Sigmoid colon (tissue), 6 donors: ENCODE measurements at regions not wholly inside any gene's neighbourhood (a gene's known extent, or its start where the extent isn't known, plus 50 kb on each side); places are given as distances from the start of the nearest gene placed in this dataset.

Source experiments
- DNase-seq: peaks from one replicate; pipeline ENCODE4 v3.0.0-alpha.2; 2019
- H3K27ac ChIP-seq, 4 donors: fragments of 200-600 bp; sonication (generic); one replicate each; pipeline ENCODE4 v1.5.1; 2016 to 2019; ENCODE audit warnings: mild to moderate bottlenecking in 1 of 4
- H3K27me3 ChIP-seq, 3 donors: fragments of 200-600 bp; sonication (generic); one replicate each; pipeline ENCODE4 v1.5.1; 2019; ENCODE audit warnings: mild to moderate bottlenecking in 1 of 3
- H3K36me3 ChIP-seq, 4 donors: fragments of 200-600 bp; sonication (generic); one replicate each; pipeline ENCODE4 v1.5.1; 2016 to 2019
- H3K4me1 ChIP-seq, 4 donors: fragments of 200-600 bp; sonication (generic); one replicate each; pipeline ENCODE4 v1.5.1; 2017 to 2019
- H3K4me3 ChIP-seq, 4 donors: fragments of 200-600 bp; sonication (generic); one replicate each; pipeline ENCODE4 v1.5.1; 2017 to 2019; ENCODE audit warnings: mild to moderate bottlenecking in 2 of 4, moderate library complexity in 1 of 4
- H3K9me3 ChIP-seq, 4 donors: fragments of 200-600 bp in 3 of 4; sonication (generic) in 3 of 4; one replicate each; pipeline versions ENCODE4 v1.5.1 to v1.6.1; 2013 to 2019
- EP300 ChIP-seq, 4 donors: sonication (generic); formaldehyde crosslinking; IDR thresholded peaks; one replicate each; pipeline ENCODE4 v1.6.1; 2017; ENCODE audit warnings: antibody characterized with exemption in 4 of 4
- POLR2A ChIP-seq, 2 donors: fragments of 450-650 bp; IDR thresholded peaks; one replicate each; pipeline ENCODE4 v1.6.1; 2016; ENCODE audit warnings: antibody characterized with exemption in 2 of 2, mild to moderate bottlenecking in 2 of 2, moderate library complexity in 2 of 2
- POLR2AphosphoS5 ChIP-seq, 4 donors: sonication (generic); formaldehyde crosslinking; IDR thresholded peaks; one replicate each; pipeline ENCODE4 v1.6.1; 2017; ENCODE audit warnings: antibody characterized with exemption in 4 of 4
- WGBS, 2 donors: extraction: QIAGEN DNeasy Blood & Tissue Kit; methylation state at CpG; one replicate each; pipeline ENCODE4 v1.1.7; 2013; 5-methylcytosine and 5-hydroxymethylcytosine counted together
- intact Hi-C: fragments of 100-400 bp; cut with DNase I; formaldehyde crosslinking; loops from one replicate; pipeline ENCODE4 v1.15.1; 2023
- TF ChIP-seq, protein P1 (sequence below), 4 experiments: fragments of 450-650 bp in 3 of 4; fragments of 200-600 bp in 1 of 4; IDR thresholded peaks; one replicate each; pipeline ENCODE4 v1.5.1; 2016 to 2019; ENCODE audit warnings: antibody characterized with exemption in 4 of 4, mild to moderate bottlenecking in 3 of 4, moderate library complexity in 2 of 4
- donor health status: healthy with polysubstance abuse.
- donor health status: healthy.

DNA sequence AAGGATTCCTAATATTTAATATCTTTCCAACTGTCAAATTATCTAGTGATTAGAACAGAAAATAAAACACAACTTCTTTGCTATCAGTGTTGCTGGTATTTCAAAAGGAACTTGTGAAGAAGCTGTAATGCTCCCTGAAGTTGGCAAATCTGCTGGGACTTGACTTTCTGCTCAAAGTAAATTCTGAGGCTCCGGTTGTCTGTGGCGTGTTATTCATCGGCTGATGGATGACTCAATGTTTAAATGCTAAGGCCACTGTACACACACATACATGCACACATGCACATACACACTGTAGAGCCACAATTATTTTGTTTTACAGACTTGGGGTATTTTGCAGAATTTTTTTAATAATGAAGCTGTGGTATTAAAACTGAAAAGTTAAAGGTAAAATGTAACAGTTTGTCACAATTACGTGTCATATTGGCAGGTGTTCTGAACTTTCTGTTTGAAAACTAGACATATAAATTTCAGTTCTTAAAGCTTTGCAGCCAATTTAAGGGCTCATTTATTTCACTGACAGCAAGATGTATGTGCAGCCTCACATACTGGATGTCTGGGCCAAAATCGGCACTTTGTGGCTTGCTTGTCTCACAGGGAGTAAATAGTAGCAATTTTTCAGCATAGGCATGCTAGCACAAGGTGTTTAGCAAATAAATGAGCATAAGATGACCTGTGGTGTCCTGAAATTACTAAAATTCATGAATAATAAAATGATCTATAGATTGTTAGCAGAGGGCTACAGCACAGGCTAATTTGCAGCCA is 1691.7 kb upstream of the PCDH20 start:
- H3K4me1 ChIP-seq: peaks cover 0 to 7% (median 2%) of the 10 kb centered on the region in 4 donors
- DNase-seq: no peak
- no peaks in the 10 kb centered on the region for H3K36me3 ChIP-seq
- no peak for TF ChIP-seq EP300 (IDR thresholded peaks at IDR 0.05)
- no peak for TF ChIP-seq POLR2A (IDR thresholded peaks at IDR 0.05)
- TF ChIP-seq, protein P1, sequence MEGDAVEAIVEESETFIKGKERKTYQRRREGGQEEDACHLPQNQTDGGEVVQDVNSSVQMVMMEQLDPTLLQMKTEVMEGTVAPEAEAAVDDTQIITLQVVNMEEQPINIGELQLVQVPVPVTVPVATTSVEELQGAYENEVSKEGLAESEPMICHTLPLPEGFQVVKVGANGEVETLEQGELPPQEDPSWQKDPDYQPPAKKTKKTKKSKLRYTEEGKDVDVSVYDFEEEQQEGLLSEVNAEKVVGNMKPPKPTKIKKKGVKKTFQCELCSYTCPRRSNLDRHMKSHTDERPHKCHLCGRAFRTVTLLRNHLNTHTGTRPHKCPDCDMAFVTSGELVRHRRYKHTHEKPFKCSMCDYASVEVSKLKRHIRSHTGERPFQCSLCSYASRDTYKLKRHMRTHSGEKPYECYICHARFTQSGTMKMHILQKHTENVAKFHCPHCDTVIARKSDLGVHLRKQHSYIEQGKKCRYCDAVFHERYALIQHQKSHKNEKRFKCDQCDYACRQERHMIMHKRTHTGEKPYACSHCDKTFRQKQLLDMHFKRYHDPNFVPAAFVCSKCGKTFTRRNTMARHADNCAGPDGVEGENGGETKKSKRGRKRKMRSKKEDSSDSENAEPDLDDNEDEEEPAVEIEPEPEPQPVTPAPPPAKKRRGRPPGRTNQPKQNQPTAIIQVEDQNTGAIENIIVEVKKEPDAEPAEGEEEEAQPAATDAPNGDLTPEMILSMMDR (IDR thresholded peaks at IDR 0.05): no peak
- TF ChIP-seq POLR2AphosphoS5 (IDR thresholded peaks at IDR 0.05): no peak
- WGBS, 2 donors: 80% methylated on average over 5 of the region's 5 CpGs
- no peak overlapping the region for H3K4me3 ChIP-seq
- no peaks in the 10 kb centered on the region for H3K9me3 ChIP-seq
- H3K27ac ChIP-seq: no peak overlapping the region
- intact Hi-C loops: no loop called here
- H3K27me3 ChIP-seq: no peaks in the 10 kb centered on the region

DNA sequence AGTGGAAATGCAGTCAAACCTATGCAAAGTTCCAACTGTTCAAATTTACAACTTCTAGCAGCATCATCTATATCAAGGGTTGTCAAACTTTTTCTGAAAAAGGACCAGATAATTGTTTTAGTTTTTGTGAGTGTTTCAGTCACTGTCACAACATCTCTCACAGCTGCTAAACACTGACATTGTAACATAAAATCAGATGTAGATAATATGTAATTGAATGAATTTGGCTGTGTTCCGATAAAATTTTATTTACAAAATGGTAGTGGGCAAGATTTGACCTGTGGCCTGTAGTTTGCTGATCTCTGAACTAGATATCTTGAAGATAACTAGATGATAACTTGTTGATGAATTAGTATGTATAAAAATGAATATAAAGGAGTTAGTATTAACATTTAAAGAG is 1679.1 kb upstream of the PCDH20 start:
- Histone ChIP-seq H3K27me3 (no peaks in the 10 kb centered on the region), H3K36me3 (no peaks in the 10 kb centered on the region), H3K4me3 (no peak overlapping the region), H3K9me3 (no peaks in the 10 kb centered on the region), H3K4me1 (no peaks in the 10 kb centered on the region), H3K27ac (no peak overlapping the region)
- DNase-seq: no peak
- intact Hi-C loops: no loop called here
- TF ChIP-seq POLR2AphosphoS5 (IDR thresholded peaks at IDR 0.05) (no peak), POLR2A (IDR thresholded peaks at IDR 0.05) (no peak), EP300 (IDR thresholded peaks at IDR 0.05) (no peak)
- TF ChIP-seq, protein P1 (IDR thresholded peaks at IDR 0.05): no peak
- WGBS, 2 donors: 91 to 96% methylated on average over 1 of the region's 1 CpG

DNA sequence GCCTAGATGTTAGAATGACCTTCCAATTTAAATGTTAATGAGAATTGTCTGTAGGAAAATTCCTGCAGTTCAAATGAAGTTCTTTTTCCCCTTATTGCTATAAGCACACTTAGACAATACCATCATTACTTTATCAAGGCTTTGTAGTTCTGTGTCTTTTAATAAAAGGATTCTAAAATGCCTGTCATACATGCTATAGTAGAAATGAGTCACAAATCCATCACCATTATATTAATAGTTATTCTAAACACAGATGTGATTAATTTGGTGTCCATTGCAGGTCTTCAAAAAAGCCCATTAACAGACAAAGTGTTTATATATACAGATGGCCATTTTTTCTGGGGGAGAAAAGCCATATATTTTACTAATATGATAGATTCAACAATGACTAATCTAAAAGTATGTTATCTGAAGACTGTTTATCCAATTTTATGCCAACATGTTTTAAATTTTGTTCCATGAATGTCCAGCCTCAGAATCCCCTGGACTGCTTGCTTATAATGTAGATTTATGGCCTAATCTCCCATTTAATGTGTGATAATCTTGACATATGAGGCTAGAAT is 1678.3 kb upstream of the PCDH20 start:
- no peaks in the 10 kb centered on the region for H3K36me3 ChIP-seq
- H3K4me1 ChIP-seq: no peaks in the 10 kb centered on the region
- no peak overlapping the region for H3K27ac ChIP-seq
- intact Hi-C loops: no loop called here
- H3K9me3 ChIP-seq: no peaks in the 10 kb centered on the region
- no peak for DNase-seq
- no peaks in the 10 kb centered on the region for H3K27me3 ChIP-seq
- no peak overlapping the region for H3K4me3 ChIP-seq
- TF ChIP-seq EP300 (IDR thresholded peaks at IDR 0.05) (no peak), POLR2A (IDR thresholded peaks at IDR 0.05) (no peak), POLR2AphosphoS5 (IDR thresholded peaks at IDR 0.05) (no peak)
- TF ChIP-seq, protein P1 (IDR thresholded peaks at IDR 0.05): no peak

DNA sequence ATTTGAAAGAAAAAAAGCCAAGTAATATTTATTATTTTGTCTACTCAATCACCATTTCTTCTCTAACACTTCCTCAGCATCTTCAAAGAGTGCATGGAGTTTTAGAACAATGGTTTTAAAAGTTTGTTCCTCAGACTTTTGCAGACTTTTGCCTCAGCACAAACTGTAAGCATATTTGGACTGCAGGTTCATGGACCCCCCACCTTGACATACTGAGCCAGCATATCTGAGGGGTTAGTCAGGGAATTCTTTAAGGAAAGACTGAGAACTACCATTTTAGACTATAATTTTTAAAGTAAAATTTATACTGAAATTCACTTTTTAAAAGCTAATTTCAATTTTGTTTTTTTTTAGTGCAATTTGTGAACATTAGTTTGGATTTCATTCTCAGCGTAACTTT is 1676.8 kb upstream of the PCDH20 start:
- intact Hi-C loops: no loop called here
- Histone ChIP-seq H3K27ac (no peak overlapping the region), H3K9me3 (no peaks in the 10 kb centered on the region), H3K4me1 (peaks cover 0 to 9% (median 6%) of the 10 kb centered on the region in 4 donors), H3K27me3 (no peaks in the 10 kb centered on the region), H3K36me3 (no peaks in the 10 kb centered on the region), H3K4me3 (no peak overlapping the region)
- DNase-seq: no peak
- TF ChIP-seq EP300 (IDR thresholded peaks at IDR 0.05): no peak
- no peak for TF ChIP-seq POLR2A (IDR thresholded peaks at IDR 0.05)
- TF ChIP-seq, protein P1 (IDR thresholded peaks at IDR 0.05): no peak
- no peak for TF ChIP-seq POLR2AphosphoS5 (IDR thresholded peaks at IDR 0.05)
- WGBS, 2 donors: 97% methylated on average over 1 of the region's 1 CpG
